Germinal center (tissue), 1 donor: ENCODE measurements at regions not wholly inside any gene's neighbourhood (a gene's known extent, or its start where the extent isn't known, plus 50 kb on each side); places are given as distances from the start of the nearest gene placed in this dataset.

ENCODE experiments used
- DNase-seq: peaks from one replicate; pipeline ENCODE4 v3.0.0; 2012; ENCODE audit warnings: mixed read lengths, low spot score

- DNase-seq = no peak
These were observed 70.4 kb upstream of the BACH1 start for GRCh38 chr21:29228306-29228705.

GRCh38 chr21:29230551-29231261 lies 68.0 kb upstream of the BACH1 start:
- no peak for DNase-seq

- no peak for DNase-seq
These were observed 66.8 kb upstream of the BACH1 start for GRCh38 chr21:29231756-29232529.

GRCh38 chr21:29232530-29233255 lies 66.0 kb upstream of the BACH1 start:
- DNase-seq = no peak

- DNase-seq = no peak
These were observed 65.5 kb upstream of the BACH1 start for GRCh38 chr21:29233256-29233546.

- peak; percentile 62 for DNase-seq
These were observed 64.8 kb upstream of the BACH1 start for GRCh38 chr21:29233611-29234540.

- no peak for DNase-seq
These were observed 63.0 kb upstream of the BACH1 start for GRCh38 chr21:29235714-29236197.

- DNase-seq = no peak
These were observed 62.5 kb upstream of the BACH1 start for GRCh38 chr21:29236201-29236600.

- no peak for DNase-seq
These were observed 61.3 kb upstream of the BACH1 start for GRCh38 chr21:29237110-29238052.

GRCh38 chr21:29238053-29238966 lies 60.4 kb upstream of the BACH1 start:
- DNase-seq = no peak

- no peak for DNase-seq
These were observed 59.8 kb upstream of the BACH1 start for GRCh38 chr21:29238967-29239290.

- no peak for DNase-seq
These were observed 58.6 kb upstream of the BACH1 start for GRCh38 chr21:29240136-29240535.

GRCh38 chr21:29242201-29242600 lies 56.5 kb upstream of the BACH1 start:
- DNase-seq = no peak

- no peak for DNase-seq
These were observed 55.5 kb upstream of the BACH1 start for GRCh38 chr21:29243188-29243587.

- no peak for DNase-seq
These were observed 53.5 kb upstream of the BACH1 start for GRCh38 chr21:29245104-29245643.

- no peak for DNase-seq
These were observed 52.9 kb upstream of the BACH1 start for GRCh38 chr21:29245863-29246262.

GRCh38 chr21:29246614-29247013 lies 52.1 kb upstream of the BACH1 start:
- DNase-seq = no peak

- DNase-seq = no peak
These were observed 50.6 kb upstream of the BACH1 start for GRCh38 chr21:29248124-29248523.
